Activated T-cell treated with anti-CD3 and anti-CD28 coated beads for 48 hours (primary cell): ENCODE measurements at regions not wholly inside any gene's neighbourhood (a gene's known extent, or its start where the extent isn't known, plus 50 kb on each side); places are given as distances from the start of the nearest gene placed in this dataset.

Experiments used
- DNase-seq: peaks from one replicate; pipeline ENCODE4 v3.0.0-alpha.2; 2020; ENCODE audit warnings: low read depth

- no peak for DNase-seq
Observed at GRCh38 chr18:76544511-76545345, 49.7 kb upstream of the ZNF516 start.
